K562 (cell line): ENCODE measurements at regions not wholly inside any gene's neighbourhood (a gene's known extent, or its start where the extent isn't known, plus 50 kb on each side); places are given as distances from the start of the nearest gene placed in this dataset.
"Not testable (repeated sequence)": the region's sequence is repeated elsewhere in the genome, so short reads cannot be mapped to it uniquely, and the experiment has no call there.

Experiments
- CBFB ChIP-seq: sonication (generic); formaldehyde crosslinking; IDR thresholded peaks from 2 replicates; pipeline ENCODE4 v1.4.0; 2020; ENCODE audit warnings: mild to moderate bottlenecking, missing genetic modification reagents
- CTCF ChIP-seq, 3 experiments: IDR thresholded peaks in 2 of 3; conservative IDR thresholded peaks in 1 of 3; 2 replicates each; pipeline ENCODE4 v1.5.1; 2011 to 2012; ENCODE audit warnings: low read length in 3 of 3, mild to moderate bottlenecking in 3 of 3, control low read depth in 2 of 3, improper control_type of control experiment in 1 of 3, inconsistent platforms in 1 of 3, low read depth in 1 of 3, mixed read lengths in 1 of 3, moderate library complexity in 1 of 3; ENCODE audit not compliant: insufficient read depth in 2 of 3
- GTF2F1 ChIP-seq: IDR thresholded peaks from 2 replicates; pipeline ENCODE4 v1.6.1; 2011; ENCODE audit warnings: low read depth, low read length, improper control_type of control experiment
- MTA1 ChIP-seq: fragments of 450-650 bp; IDR thresholded peaks from 2 replicates; pipeline ENCODE4 v1.6.1; 2017; ENCODE audit warnings: borderline replicate concordance
- NFE2 ChIP-seq: IDR thresholded peaks from 2 replicates; pipeline ENCODE4 v1.6.1; 2014; ENCODE audit warnings: antibody characterized with exemption, low read depth
- NFE2L1 ChIP-seq: fragments of 450-650 bp; IDR thresholded peaks from 2 replicates; pipeline ENCODE4 v1.6.1; 2016; ENCODE audit warnings: missing genetic modification characterization, low read depth, mild to moderate bottlenecking, missing compliant biosample characterization, moderate library complexity, borderline replicate concordance
- POLR2A ChIP-seq: fragments of 450-650 bp; conservative IDR thresholded peaks from 2 replicates; pipeline ENCODE4 v1.6.1; 2016
- SMC3 ChIP-seq: conservative IDR thresholded peaks from 2 replicates; pipeline ENCODE4 v1.6.1; 2011; ENCODE audit warnings: low read depth, low read length, improper control_type of control experiment; ENCODE audit not compliant: insufficient read depth
- TEAD4 ChIP-seq, 2 experiments: sonication (generic) in 1 of 2; formaldehyde crosslinking in 1 of 2; IDR thresholded peaks; 2 replicates each; pipeline versions ENCODE4 v1.6.1 to v1.8.0; 2012 to 2022; ENCODE audit warnings: borderline replicate concordance in 1 of 2, inconsistent platforms in 1 of 2, low read length in 1 of 2, mild to moderate bottlenecking in 1 of 2, missing genetic modification reagents in 1 of 2
- ZFP36 ChIP-seq: fragments of 150-350 bp; IDR thresholded peaks from 2 replicates; pipeline ENCODE4 v1.6.1; 2018; ENCODE audit warnings: low read length, low read depth; ENCODE audit not compliant: partially characterized antibody
- ZNF24 ChIP-seq: fragments of 450-650 bp; IDR thresholded peaks from 2 replicates; pipeline ENCODE4 v1.6.1; 2016
- ZNF3 ChIP-seq: fragments of 250-450 bp; sonication (Bioruptor Pico); IDR thresholded peaks from 2 replicates; pipeline ENCODE4 v1.5.0; 2021; ENCODE audit warnings: mild to moderate bottlenecking, moderate library complexity
- TF ChIP-seq, protein P1 (sequence below), 2 experiments: fragments of 450-650 bp; formaldehyde crosslinking in 1 of 2; IDR thresholded peaks; 2 replicates each; pipeline versions ENCODE4 v1.4.0 to v1.6.1; 2014 to 2020; ENCODE audit warnings: mild to moderate bottlenecking in 2 of 2, borderline replicate concordance in 1 of 2, low read depth in 1 of 2

GRCh38 chr6:13864669-13865068 lies 50.3 kb upstream of the MCUR1 start:
- not testable (repeated sequence) for TF ChIP-seq CTCF (IDR thresholded peaks at IDR 0.05 in 2 of 3, conservative IDR thresholded peaks at IDR 0.05 in 1 of 3; ENCODE audit: insufficient read depth in 2 of 3, low read depth in 1 of 3, low read length in 3 of 3); SMC3; MTA1; ZNF24; POLR2A; NFE2; NFE2L1; ZFP36; ZNF3; TEAD4 (IDR thresholded peaks at IDR 0.05; ENCODE audit: low read length); TEAD4 (CRISPR knock-in tag; IDR thresholded peaks at IDR 0.05; ENCODE audit: borderline replicate concordance); CBFB (CRISPR knock-in tag); GTF2F1
- TF ChIP-seq, protein P1, sequence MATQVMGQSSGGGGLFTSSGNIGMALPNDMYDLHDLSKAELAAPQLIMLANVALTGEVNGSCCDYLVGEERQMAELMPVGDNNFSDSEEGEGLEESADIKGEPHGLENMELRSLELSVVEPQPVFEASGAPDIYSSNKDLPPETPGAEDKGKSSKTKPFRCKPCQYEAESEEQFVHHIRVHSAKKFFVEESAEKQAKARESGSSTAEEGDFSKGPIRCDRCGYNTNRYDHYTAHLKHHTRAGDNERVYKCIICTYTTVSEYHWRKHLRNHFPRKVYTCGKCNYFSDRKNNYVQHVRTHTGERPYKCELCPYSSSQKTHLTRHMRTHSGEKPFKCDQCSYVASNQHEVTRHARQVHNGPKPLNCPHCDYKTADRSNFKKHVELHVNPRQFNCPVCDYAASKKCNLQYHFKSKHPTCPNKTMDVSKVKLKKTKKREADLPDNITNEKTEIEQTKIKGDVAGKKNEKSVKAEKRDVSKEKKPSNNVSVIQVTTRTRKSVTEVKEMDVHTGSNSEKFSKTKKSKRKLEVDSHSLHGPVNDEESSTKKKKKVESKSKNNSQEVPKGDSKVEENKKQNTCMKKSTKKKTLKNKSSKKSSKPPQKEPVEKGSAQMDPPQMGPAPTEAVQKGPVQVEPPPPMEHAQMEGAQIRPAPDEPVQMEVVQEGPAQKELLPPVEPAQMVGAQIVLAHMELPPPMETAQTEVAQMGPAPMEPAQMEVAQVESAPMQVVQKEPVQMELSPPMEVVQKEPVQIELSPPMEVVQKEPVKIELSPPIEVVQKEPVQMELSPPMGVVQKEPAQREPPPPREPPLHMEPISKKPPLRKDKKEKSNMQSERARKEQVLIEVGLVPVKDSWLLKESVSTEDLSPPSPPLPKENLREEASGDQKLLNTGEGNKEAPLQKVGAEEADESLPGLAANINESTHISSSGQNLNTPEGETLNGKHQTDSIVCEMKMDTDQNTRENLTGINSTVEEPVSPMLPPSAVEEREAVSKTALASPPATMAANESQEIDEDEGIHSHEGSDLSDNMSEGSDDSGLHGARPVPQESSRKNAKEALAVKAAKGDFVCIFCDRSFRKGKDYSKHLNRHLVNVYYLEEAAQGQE (IDR thresholded peaks at IDR 0.05; ENCODE audit: borderline replicate concordance), result not testable (repeated sequence)
- TF ChIP-seq, protein P1 (CRISPR knock-in tag; IDR thresholded peaks at IDR 0.05; ENCODE audit: low read depth), result not testable (repeated sequence)
